Trophoblast cell (in vitro differentiated cells and primary cell): ENCODE measurements at regions not wholly inside any gene's neighbourhood (a gene's known extent, or its start where the extent isn't known, plus 50 kb on each side); places are given as distances from the start of the nearest gene placed in this dataset.

Experiments
- DNase-seq, 2 donors: peaks; one replicate each; pipeline ENCODE4 v3.0.0-alpha.2; 2016
- H2AFZ ChIP-seq: 2 replicates; pipeline ENCODE4 v1.6.1; 2013; ENCODE audit warnings: low read length, moderate library complexity, mild to moderate bottlenecking; ENCODE audit not compliant: insufficient read depth, poor library complexity
- H2AK5ac ChIP-seq: 2 replicates; pipeline ENCODE4 v1.6.1; 2013; ENCODE audit warnings: mild to moderate bottlenecking, low read length
- H2BK120ac ChIP-seq: 2 replicates; pipeline ENCODE4 v1.6.1; 2013; ENCODE audit warnings: low read length, mild to moderate bottlenecking, moderate library complexity; ENCODE audit not compliant: insufficient read depth, poor library complexity
- H2BK12ac ChIP-seq: 2 replicates; pipeline ENCODE4 v1.6.1; 2013; ENCODE audit warnings: mild to moderate bottlenecking, low read length, moderate library complexity
- H2BK5ac ChIP-seq: 2 replicates; pipeline ENCODE4 v1.6.1; 2013; ENCODE audit warnings: low read length, low read depth, moderate library complexity, mild to moderate bottlenecking; ENCODE audit not compliant: poor library complexity
- H3K14ac ChIP-seq: 2 replicates; pipeline ENCODE4 v1.6.1; 2013; ENCODE audit warnings: mild to moderate bottlenecking, low read length
- H3K18ac ChIP-seq: 2 replicates; pipeline ENCODE4 v1.6.1; 2013; ENCODE audit warnings: mild to moderate bottlenecking, low read length
- H3K23ac ChIP-seq: 2 replicates; pipeline ENCODE4 v1.6.1; 2013; ENCODE audit warnings: low read length
- H3K27ac ChIP-seq: 2 replicates; pipeline ENCODE4 v1.5.1; 2013; ENCODE audit warnings: low read depth, mild to moderate bottlenecking, inconsistent platforms, low read length, moderate library complexity
- H3K27me3 ChIP-seq: 2 replicates; pipeline ENCODE4 v1.6.1; 2013; ENCODE audit warnings: inconsistent platforms, mild to moderate bottlenecking, low read length, moderate library complexity; ENCODE audit not compliant: insufficient read depth
- H3K36me3 ChIP-seq, 2 experiments: 1 replicate in 1 of 2; 2 replicates in 1 of 2; pipeline ENCODE4 v1.6.1; 2013; ENCODE audit warnings: low read length in 2 of 2, mild to moderate bottlenecking in 2 of 2, moderate library complexity in 1 of 2; ENCODE audit not compliant: insufficient read depth in 2 of 2, control insufficient read depth in 1 of 2
- H3K4ac ChIP-seq: 2 replicates; pipeline ENCODE4 v1.6.1; 2013; ENCODE audit warnings: low read depth, mild to moderate bottlenecking, low read length, moderate library complexity
- H3K4me1 ChIP-seq, 2 experiments: 1 replicate in 1 of 2; 2 replicates in 1 of 2; pipeline ENCODE4 v1.6.1; 2013; ENCODE audit warnings: low read length in 2 of 2, mild to moderate bottlenecking in 2 of 2, moderate library complexity in 1 of 2; ENCODE audit not compliant: insufficient read depth in 2 of 2, control insufficient read depth in 1 of 2
- H3K4me2 ChIP-seq: 2 replicates; pipeline ENCODE4 v1.6.1; 2013; ENCODE audit warnings: inconsistent platforms, mild to moderate bottlenecking, low read length, moderate library complexity
- H3K4me3 ChIP-seq: 2 replicates; pipeline ENCODE4 v1.5.1; 2013; ENCODE audit warnings: mild to moderate bottlenecking, low read depth, low read length, inconsistent platforms
- H3K79me1 ChIP-seq: one replicate; pipeline ENCODE4 v1.6.1; 2013; ENCODE audit warnings: low read length
- H3K79me2 ChIP-seq: 2 replicates; pipeline ENCODE4 v1.6.1; 2013; ENCODE audit warnings: low read length, mild to moderate bottlenecking; ENCODE audit not compliant: control insufficient read depth, insufficient read depth, poor library complexity
- H3K9ac ChIP-seq: 2 replicates; pipeline ENCODE4 v1.6.1; 2013; ENCODE audit warnings: mild to moderate bottlenecking, low read length
- H3K9me3 ChIP-seq: 2 replicates; pipeline ENCODE4 v1.6.1; 2013; ENCODE audit warnings: low read depth, mild to moderate bottlenecking, control low read depth, inconsistent platforms, low read length; ENCODE audit not compliant: insufficient read depth
- H4K12ac ChIP-seq: 2 replicates; pipeline ENCODE4 v1.6.1; 2013; ENCODE audit warnings: low read depth, mild to moderate bottlenecking, low read length, moderate library complexity
- H4K8ac ChIP-seq: 2 replicates; pipeline ENCODE4 v1.6.1; 2013; ENCODE audit warnings: low read depth, mild to moderate bottlenecking, low read length, moderate library complexity
- H4K91ac ChIP-seq: one replicate; pipeline ENCODE4 v1.6.1; 2013; ENCODE audit warnings: low read depth, mild to moderate bottlenecking, low read length, moderate library complexity
- whole genome bisulfite sequencing: extraction: QIAGEN DNeasy Blood & Tissue Kit; methylation state at CpG from one replicate; pipeline ENCODE4 v1.1.7; 2013; ENCODE audit warnings: missing lambda C conversion rate; ENCODE audit not compliant: insufficient read length, insufficient coverage; ENCODE audit errors: extremely low coverage; 5-methylcytosine and 5-hydroxymethylcytosine counted together

- H3K4me1 ChIP-seq, result no peaks in the 10 kb centered on the region
- no peaks in the 10 kb centered on the region for H3K9me3 ChIP-seq
- H2AFZ ChIP-seq, result no peak overlapping the region
- no peaks in the 10 kb centered on the region for H3K79me2 ChIP-seq
- no peak overlapping the region for H3K23ac ChIP-seq
- H2BK12ac ChIP-seq, result no peak overlapping the region
- no peak overlapping the region for H2AK5ac ChIP-seq
- no peak overlapping the region for H3K27ac ChIP-seq
- no peaks in the 10 kb centered on the region for H3K36me3 ChIP-seq
- no peak for DNase-seq
- no peak overlapping the region for H3K4me3 ChIP-seq
- no peak overlapping the region for H2BK120ac ChIP-seq
- no peak overlapping the region for H4K91ac ChIP-seq
- no peak overlapping the region for H2BK5ac ChIP-seq
- no peak overlapping the region for H3K4me2 ChIP-seq
- H3K79me1 ChIP-seq, result no peaks in the 10 kb centered on the region
- H3K14ac ChIP-seq, result no peak overlapping the region
- no peak overlapping the region for H3K18ac ChIP-seq
- H3K9ac ChIP-seq, result no peak overlapping the region
- no peak overlapping the region for H4K12ac ChIP-seq
- H3K27me3 ChIP-seq, result no peaks in the 10 kb centered on the region
- no peak overlapping the region for H3K4ac ChIP-seq
- no CpG with 5 or more reads among the region's 2 CpGs for WGBS
- H4K8ac ChIP-seq, result no peak overlapping the region
Observed at GRCh38 chr5:156239800-156240199, 87.2 kb upstream of the SGCD start.

- H2AK5ac ChIP-seq, result no peak overlapping the region
- no CpG with 5 or more reads among the region's 3 CpGs for WGBS
- H3K4me2 ChIP-seq, result no peak overlapping the region
- no peak overlapping the region for H4K8ac ChIP-seq
- H3K4me3 ChIP-seq, result no peak overlapping the region
- H3K27ac ChIP-seq, result no peak overlapping the region
- H3K14ac ChIP-seq, result no peak overlapping the region
- no peak for DNase-seq
- no peak overlapping the region for H4K91ac ChIP-seq
- H3K4me1 ChIP-seq, result no peaks in the 10 kb centered on the region
- H3K4ac ChIP-seq, result no peak overlapping the region
- H3K36me3 ChIP-seq, result no peaks in the 10 kb centered on the region
- no peak overlapping the region for H2BK5ac ChIP-seq
- H2BK12ac ChIP-seq, result no peak overlapping the region
- H4K12ac ChIP-seq, result no peak overlapping the region
- H3K9ac ChIP-seq, result no peak overlapping the region
- H3K9me3 ChIP-seq, result no peaks in the 10 kb centered on the region
- no peak overlapping the region for H2AFZ ChIP-seq
- no peak overlapping the region for H3K18ac ChIP-seq
- no peak overlapping the region for H2BK120ac ChIP-seq
- H3K23ac ChIP-seq, result no peak overlapping the region
- no peaks in the 10 kb centered on the region for H3K79me2 ChIP-seq
- no peaks in the 10 kb centered on the region for H3K27me3 ChIP-seq
- H3K79me1 ChIP-seq, result no peaks in the 10 kb centered on the region
Observed at GRCh38 chr5:156240414-156240813, 86.5 kb upstream of the SGCD start.

- no peak overlapping the region for H2AK5ac ChIP-seq
- no peak overlapping the region for H4K8ac ChIP-seq
- H3K27ac ChIP-seq, result no peak overlapping the region
- H2BK120ac ChIP-seq, result no peak overlapping the region
- no peak overlapping the region for H3K4me2 ChIP-seq
- no peaks in the 10 kb centered on the region for H3K36me3 ChIP-seq
- H3K23ac ChIP-seq, result no peak overlapping the region
- no peaks in the 10 kb centered on the region for H3K4me1 ChIP-seq
- no peak overlapping the region for H3K4ac ChIP-seq
- H2BK5ac ChIP-seq, result no peak overlapping the region
- no peak overlapping the region for H3K18ac ChIP-seq
- H3K4me3 ChIP-seq, result no peak overlapping the region
- no peaks in the 10 kb centered on the region for H3K79me1 ChIP-seq
- H3K9ac ChIP-seq, result no peak overlapping the region
- no peak overlapping the region for H2BK12ac ChIP-seq
- H4K12ac ChIP-seq, result no peak overlapping the region
- no peak overlapping the region for H2AFZ ChIP-seq
- no peaks in the 10 kb centered on the region for H3K9me3 ChIP-seq
- H4K91ac ChIP-seq, result no peak overlapping the region
- H3K27me3 ChIP-seq, result no peaks in the 10 kb centered on the region
- no peaks in the 10 kb centered on the region for H3K79me2 ChIP-seq
- no peak overlapping the region for H3K14ac ChIP-seq
- no peak for DNase-seq
Observed at GRCh38 chr5:156241266-156241665, 85.7 kb upstream of the SGCD start.

GRCh38 chr5:156245895-156246294 is 81.1 kb upstream of the SGCD start:
- Histone ChIP-seq H3K79me1 (no peaks in the 10 kb centered on the region), H3K18ac (no peak overlapping the region), H2AFZ (no peak overlapping the region), H2AK5ac (no peak overlapping the region), H2BK12ac (no peak overlapping the region), H3K9ac (no peak overlapping the region), H4K12ac (no peak overlapping the region), H3K4ac (no peak overlapping the region), H3K4me3 (no peak overlapping the region), H3K27ac (no peak overlapping the region), H3K79me2 (no peaks in the 10 kb centered on the region), H3K23ac (no peak overlapping the region), H2BK5ac (no peak overlapping the region), H3K27me3 (no peaks in the 10 kb centered on the region), H3K9me3 (no peaks in the 10 kb centered on the region), H2BK120ac (no peak overlapping the region), H3K14ac (no peak overlapping the region), H3K4me2 (no peak overlapping the region), H3K36me3 (no peaks in the 10 kb centered on the region), H4K8ac (no peak overlapping the region), H3K4me1 (no peaks in the 10 kb centered on the region), H4K91ac (no peak overlapping the region)
- no CpG with 5 or more reads among the region's 1 CpG for WGBS
- DNase-seq, result no peak

- Histone ChIP-seq H3K14ac (no peak overlapping the region), H2BK120ac (no peak overlapping the region), H2AK5ac (no peak overlapping the region)
Observed at GRCh38 chr5:156251076-156251475, 75.9 kb upstream of the SGCD start.

More at GRCh38 chr5:156251076-156251475, 75.9 kb upstream of the SGCD start:
- Histone ChIP-seq H4K12ac (no peak overlapping the region), H2BK12ac (no peak overlapping the region), H3K27ac (no peak overlapping the region), H3K9me3 (no peaks in the 10 kb centered on the region), H3K4me1 (no peaks in the 10 kb centered on the region), H4K91ac (no peak overlapping the region), H3K23ac (no peak overlapping the region), H3K79me1 (no peaks in the 10 kb centered on the region), H3K18ac (no peak overlapping the region), H3K36me3 (no peaks in the 10 kb centered on the region), H4K8ac (no peak overlapping the region), H3K4me3 (no peak overlapping the region), H3K27me3 (no peaks in the 10 kb centered on the region), H2BK5ac (no peak overlapping the region), H3K4ac (no peak overlapping the region), H3K4me2 (no peak overlapping the region), H3K79me2 (no peaks in the 10 kb centered on the region), H3K9ac (no peak overlapping the region), H2AFZ (no peak overlapping the region)
- WGBS, result no CpG with 5 or more reads among the region's 1 CpG
- DNase-seq, result no peak
